ENCODE measurements at regions not wholly inside any gene's neighbourhood (a gene's known extent, or its start where the extent isn't known, plus 50 kb on each side); places are given as distances from the start of the nearest gene placed in this dataset.
"Not testable (repeated sequence)": the region's sequence is repeated elsewhere in the genome, so short reads cannot be mapped to it uniquely, and the experiment has no call there.

DNA sequence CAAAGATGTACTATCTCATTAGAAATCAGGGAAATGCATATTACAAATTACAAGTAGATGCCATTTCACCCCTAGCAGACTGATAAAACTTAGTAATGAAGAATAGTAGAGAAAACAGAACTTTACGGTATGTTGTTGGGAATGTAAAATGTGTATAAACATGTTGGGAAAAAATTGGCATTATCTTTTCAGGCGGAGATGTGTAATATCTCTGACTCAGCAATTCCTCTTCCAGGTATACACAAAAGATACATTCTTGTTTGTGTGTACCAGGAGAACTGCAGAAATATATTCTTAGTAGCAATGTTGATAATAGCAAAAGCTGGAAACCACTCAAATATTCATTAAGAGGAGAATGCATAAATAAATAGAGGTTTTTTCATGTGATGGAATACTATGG is 204.5 kb downstream of the LPIN1 start:
- no peak for DNase-seq (ENCODE audit: low read depth, low spot score)

GRCh38 chr2:11951492-11951891 is 205.1 kb downstream of the LPIN1 start:
- DNase-seq (ENCODE audit: low read depth, low spot score): not testable (repeated sequence)

DNA sequence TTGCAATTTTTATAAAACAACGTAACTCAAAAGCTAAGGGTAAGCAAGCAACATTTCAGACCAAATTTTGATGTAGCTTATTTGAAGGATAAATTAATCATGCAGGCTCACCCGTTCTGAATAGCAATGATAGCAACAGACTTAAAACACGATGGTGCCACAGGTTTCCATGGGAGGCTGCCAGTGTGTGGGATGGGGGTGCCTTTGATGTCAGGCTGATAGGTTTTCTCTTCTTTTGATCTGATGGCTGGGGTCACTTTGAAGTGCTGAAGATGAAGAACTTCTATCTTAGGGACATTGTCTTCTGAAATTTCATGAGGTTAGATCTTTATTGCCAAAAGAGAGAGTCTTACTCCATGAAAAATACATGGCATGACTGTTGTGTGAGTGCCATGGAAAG is 206.8 kb downstream of the LPIN1 start:
- DNase-seq (ENCODE audit: low read depth, low spot score): no peak

DNA sequence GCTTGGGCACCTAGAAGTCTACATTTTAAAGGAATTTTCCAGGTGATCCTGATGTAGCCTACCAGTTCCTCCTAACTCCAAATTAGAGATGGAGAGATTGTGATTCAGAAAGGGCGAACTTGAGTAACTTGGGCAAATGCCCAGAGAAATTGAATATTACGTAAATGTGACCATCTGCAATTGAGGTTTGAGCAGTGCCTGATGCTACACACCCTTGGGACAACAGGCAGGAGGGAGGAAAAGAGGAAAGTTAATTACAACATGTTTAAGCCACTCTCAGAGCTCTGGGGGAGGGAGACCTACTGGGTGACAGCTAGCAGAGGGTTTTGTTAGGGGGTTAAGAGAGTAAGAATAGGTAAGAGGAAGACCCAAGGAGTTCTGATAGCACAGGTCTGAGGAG is 208.9 kb downstream of the LPIN1 start:
- no peak for DNase-seq (ENCODE audit: low read depth, low spot score)

GRCh38 chr2:11955884-11956291 is 209.5 kb downstream of the LPIN1 start:
- no peak for DNase-seq (ENCODE audit: low read depth, low spot score)

GRCh38 chr2:11962707-11963328 is 216.4 kb downstream of the LPIN1 start:
- DNase-seq (ENCODE audit: low read depth, low spot score): no peak

DNA sequence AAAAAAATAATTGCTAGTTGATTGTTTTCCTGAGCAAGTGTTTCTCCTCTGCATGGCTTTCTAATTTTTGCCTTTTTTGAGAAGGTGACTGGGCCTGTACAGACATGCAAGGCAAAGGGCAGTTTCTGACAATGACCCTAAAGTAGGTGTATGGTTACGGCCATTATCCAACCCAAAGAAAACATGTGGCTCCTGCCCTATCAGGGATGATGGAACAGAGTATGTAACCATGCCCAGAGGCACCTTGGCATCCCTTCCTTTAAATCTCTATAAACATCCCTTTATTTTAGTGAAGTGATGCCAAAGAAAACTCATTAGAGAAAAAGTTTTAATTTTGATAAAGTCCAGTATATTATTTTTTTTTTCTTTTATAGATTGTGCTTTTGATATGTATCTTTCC is 217.5 kb downstream of the LPIN1 start:
- DNase-seq (ENCODE audit: low read depth, low spot score): no peak

DNA sequence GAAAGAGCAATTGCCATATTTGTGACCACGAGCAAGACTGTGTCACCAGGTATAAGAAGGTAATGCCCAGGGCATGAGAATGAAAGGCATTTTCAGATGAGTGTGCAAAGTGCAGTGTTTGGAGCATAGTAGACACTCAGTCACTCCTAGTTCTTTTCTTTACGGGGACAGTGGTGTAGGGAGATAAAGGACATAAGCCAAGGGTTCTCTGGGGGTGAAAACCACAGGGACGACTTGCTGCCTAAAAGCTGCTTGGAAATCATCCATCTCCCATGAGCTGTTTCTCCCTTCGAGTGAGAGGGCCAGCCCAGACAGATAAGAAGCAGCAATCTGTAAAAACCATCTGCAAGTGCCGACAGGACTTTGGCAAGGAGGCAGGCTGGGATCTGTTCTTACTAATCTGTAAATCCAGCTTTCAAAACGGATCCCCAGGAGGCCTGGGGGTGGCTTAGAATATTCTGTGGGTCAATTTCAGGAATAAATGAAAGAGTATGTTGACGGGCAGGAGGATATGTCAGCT is 221.6 kb downstream of the LPIN1 start:
- no peak for DNase-seq (ENCODE audit: low read depth, low spot score)

- DNase-seq (ENCODE audit: low read depth, low spot score): no peak
These were observed 222.1 kb downstream of the LPIN1 start for GRCh38 chr2:11968521-11968920.

DNA sequence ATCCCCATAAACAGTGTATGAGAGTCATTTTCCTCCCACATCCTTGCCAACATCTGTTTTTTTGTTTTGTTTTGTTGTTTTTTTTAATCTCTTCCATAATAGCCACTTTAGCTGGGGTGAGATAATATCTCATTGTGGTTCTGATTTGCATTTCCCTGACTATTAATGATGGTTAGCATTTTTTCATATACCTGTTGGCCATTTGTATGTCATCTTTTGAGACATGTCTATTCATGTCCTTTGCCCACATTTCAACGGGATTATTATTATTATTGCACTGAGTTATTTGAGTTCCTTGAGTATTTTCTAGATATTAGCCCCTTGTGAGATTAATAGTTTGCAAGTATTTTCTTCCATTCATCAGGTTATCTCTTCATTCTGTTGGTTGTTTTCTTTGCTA is 223.3 kb downstream of the LPIN1 start:
- DNase-seq (ENCODE audit: low read depth, low spot score): no peak

DNA sequence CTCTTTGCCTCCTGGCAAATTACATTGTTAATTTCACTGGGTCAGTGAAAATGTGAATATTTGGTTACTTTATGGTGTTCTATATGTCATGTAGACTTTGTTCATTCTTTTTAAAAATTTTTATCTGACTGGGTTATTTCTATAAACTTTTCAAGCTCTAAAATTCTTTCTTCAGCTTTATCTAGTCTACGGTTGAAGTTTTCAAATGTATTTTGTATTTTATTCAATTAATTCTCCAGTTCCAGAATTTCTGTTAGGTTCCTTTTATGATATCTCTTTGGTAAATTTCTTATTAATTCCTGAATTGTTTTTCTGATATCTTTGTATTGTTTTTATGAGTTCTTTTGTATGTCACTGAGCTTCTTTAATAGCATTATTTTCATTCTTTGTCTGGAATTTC is 228.1 kb downstream of the LPIN1 start:
- no peak for DNase-seq (ENCODE audit: low read depth, low spot score)

DNA sequence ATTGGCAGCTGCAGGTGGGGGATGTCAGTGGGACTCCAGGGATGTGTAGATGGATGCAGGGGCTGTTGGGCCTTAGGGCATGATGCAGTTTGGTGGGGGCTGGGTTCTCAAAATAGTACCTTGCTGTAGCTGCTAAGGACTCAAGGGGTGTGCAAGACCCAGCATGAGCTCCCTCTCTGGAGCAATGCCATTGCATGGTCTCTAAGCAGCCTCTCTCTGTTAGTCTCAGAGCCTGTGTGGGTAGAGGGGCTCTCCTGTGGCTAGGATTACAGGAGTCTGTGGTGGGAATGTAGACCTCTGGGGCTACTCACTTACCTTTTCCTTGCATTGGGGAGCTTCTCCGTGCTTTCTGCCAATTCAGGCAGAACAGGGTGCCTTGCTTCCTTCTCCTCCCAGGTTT is 228.9 kb downstream of the LPIN1 start:
- DNase-seq (ENCODE audit: low read depth, low spot score): no peak

GRCh38 chr2:11976073-11976472 is 229.6 kb downstream of the LPIN1 start:
- DNase-seq (ENCODE audit: low read depth, low spot score): no peak

DNA sequence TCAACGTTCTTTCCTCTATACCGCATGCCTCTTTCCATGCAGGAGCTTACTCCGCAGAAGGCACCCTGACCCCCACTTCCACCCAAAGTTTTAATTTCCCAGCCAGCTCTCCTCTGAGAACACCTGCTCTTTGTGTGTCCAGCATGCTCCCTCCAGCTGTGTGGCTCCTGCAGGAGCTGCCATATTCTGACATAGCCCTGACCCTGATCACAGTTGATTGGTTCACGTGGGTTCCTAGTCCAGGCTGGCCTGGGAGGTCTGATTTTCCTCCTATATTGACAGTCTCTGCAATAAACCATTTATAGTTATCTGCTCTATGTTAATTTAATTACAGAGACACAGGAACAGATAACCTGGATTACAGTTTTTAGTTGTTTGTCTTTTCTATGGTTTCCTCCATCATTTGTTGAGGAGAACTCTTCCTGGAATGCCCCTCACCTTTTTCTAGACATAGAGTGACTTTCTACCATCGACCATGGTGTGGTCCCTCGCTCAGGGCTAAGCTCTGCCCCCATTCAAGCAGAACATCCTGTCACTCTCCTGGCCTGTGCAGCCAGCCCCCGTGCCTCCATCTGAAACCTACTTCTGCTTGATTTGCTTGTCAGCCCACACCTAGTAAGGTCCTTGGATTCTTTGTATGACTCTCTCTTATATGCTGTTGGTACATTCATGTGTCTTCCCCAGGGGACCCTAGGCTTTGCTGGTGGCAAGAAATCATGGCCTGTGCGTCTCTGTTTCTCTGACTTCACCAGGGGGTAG is 231.5 kb downstream of the LPIN1 start:
- DNase-seq (ENCODE audit: low read depth, low spot score): no peak

DNA sequence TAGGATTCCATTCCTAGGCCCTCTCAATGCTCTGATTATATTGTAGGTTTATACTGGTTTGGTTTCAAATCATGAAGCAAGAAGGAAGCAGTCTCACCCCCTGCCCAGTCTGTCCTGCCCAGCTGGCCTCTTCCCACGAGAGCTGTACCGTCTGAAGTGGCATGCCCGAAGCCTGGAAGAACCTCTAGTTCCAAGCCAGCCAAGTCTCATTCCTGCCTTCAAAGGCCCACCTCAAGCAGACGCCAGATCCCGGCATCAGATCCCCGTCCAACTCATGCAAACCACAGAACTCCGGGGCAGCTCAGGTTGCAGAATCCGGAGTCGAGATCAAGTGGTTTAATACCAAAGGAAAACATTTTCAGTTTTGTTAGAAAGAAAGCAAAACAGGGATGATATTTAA is 234.4 kb downstream of the LPIN1 start:
- peak; percentile 76 for DNase-seq (ENCODE audit: low read depth, low spot score)

DNA sequence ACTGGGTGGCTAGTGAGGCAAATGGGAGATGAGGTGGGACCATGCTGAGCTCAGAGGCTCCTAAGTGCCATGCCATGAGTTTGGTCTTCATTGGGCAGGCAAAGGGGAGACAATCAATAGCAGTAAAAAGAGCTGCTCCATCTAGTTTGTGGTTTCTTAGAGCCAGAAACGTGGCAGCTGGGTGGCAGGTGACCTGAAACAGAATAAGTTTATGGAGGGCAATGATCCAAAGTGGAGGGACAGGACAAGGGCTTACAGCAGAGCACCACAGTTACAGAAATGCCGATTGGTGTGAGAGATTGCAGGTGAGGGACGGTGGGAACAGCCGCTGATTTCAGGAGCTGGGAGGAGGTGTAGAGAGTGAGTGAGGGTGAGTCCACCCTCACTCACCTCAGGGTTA is 237.0 kb downstream of the LPIN1 start:
- no peak for DNase-seq (ENCODE audit: low read depth, low spot score)

- no peak for DNase-seq (ENCODE audit: low read depth, low spot score)
These were observed 237.4 kb downstream of the LPIN1 start for GRCh38 chr2:11983870-11984269.

DNA sequence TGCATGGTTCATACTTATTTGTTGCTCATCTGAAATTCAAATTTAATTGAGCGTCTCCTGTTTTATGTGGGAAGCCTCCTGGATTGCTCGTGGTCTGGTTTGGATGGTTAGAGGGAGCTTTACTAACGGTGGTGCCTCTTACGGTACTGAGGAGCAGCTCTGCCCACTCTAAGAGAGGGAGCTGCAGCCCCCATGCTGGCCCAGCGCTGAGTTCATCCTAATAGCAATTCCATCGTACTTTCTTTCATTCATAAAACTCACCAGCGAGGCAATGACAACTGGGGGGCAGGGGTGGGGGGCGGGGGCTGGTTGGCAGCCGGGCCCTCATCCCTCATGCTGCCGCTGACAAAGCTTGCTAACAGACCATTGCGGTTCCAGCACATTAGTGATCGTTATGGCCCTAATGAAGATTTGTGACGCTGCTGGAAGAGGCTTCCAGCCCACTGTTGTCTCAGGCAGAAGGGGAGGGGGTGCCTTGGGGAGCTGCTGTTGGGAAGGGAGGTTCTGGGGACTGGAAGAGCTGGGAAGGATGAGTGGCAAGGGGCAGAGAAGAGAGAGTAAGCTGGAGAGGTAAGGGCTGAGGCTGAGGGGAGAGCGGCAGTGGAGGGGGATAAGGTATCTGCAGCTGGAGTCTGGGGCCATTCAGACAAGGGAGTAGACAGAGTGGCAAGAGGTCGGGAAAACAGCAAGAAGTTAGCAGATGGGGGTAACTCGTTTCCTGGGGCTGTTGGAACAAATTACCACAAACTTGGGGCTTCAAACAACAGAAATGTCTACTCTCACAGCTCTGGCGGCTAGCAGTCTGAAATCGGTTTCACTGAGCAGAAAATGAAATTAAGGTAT is 238.1 kb downstream of the LPIN1 start:
- no peak for DNase-seq (ENCODE audit: low read depth, low spot score)

GRCh38 chr2:11985817-11986566 is 239.6 kb downstream of the LPIN1 start:
- no peak for DNase-seq (ENCODE audit: low read depth, low spot score)

DNA sequence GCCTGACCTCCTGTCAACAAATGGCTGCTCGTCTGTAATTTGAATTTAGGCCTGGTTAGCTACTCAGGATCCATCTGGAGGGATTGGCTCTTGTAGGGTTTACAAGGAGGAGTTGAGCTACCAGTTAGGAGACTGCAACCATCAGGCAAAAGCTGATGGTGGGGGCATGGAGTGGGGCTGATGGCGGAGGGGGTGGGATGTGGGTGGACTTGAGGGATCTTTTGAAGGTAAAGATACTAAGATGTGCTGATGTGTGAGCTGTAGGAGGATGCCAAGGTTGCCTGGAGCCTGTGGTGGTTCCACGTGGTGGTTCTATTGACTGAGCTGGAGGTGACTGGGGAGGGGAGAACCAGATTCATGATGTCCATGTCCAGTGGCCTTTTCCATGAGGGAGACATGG is 240.7 kb downstream of the LPIN1 start:
- DNase-seq (ENCODE audit: low read depth, low spot score): no peak

- no peak for DNase-seq (ENCODE audit: low read depth, low spot score)
These were observed 242.4 kb downstream of the LPIN1 start for GRCh38 chr2:11988691-11989353.
